GM21526 (cell line): ENCODE measurements at regions not wholly inside any gene's neighbourhood (a gene's known extent, or its start where the extent isn't known, plus 50 kb on each side); places are given as distances from the start of the nearest gene placed in this dataset.

ENCODE experiments used
- ATAC-seq: cut with Tn5 transposase; IDR thresholded peaks from one replicate; pipeline ENCODE4 v1.9.1; 2021; ENCODE audit warnings: moderate library complexity; ENCODE audit not compliant: unreplicated experiment, low FRiP score

GRCh38 chr2:226583715-226584114, 215.9 kb downstream of the IRS1 start:
- no peak for ATAC-seq

- no peak for ATAC-seq
These were observed 218.0 kb downstream of the IRS1 start for GRCh38 chr2:226581661-226582060.

DNA sequence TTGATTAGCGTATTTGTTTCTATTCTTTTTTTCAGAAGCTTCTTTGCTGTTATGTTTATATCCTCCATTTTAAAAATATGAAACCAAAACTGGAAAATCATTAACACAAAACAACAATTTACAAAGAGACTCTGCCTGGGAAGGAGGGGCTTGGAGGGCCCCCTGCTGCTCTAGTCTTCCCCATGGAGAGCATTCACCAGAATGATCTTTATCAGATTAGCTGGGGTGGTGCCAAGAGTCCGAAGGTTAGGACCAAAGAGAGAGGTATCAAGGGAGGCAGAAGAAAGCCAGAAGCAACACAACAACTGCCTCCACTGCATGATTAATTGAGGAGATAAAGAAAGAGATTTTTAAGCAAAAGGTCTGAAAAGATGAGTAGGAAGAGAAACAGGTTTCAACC, 218.6 kb downstream of the IRS1 start:
- no peak for ATAC-seq

DNA sequence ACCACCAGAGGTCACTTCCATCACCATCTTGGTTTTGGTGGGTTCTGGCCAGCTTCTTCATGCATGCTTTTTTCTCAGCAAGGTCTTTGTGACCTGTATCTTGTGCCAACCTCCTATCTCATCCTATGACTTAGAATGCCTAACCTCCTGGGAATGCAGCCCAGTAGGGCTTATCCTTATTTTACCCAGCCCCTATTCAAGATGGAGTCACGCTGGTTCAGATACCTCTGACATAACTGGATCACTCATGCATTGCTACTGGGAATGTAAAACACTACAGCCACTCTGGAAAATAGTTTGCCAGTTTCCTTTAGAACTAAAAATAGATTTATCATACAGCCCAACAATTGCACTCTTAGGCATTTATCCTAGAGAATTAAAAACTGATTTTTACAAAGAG, 219.2 kb downstream of the IRS1 start:
- ATAC-seq: no peak

DNA sequence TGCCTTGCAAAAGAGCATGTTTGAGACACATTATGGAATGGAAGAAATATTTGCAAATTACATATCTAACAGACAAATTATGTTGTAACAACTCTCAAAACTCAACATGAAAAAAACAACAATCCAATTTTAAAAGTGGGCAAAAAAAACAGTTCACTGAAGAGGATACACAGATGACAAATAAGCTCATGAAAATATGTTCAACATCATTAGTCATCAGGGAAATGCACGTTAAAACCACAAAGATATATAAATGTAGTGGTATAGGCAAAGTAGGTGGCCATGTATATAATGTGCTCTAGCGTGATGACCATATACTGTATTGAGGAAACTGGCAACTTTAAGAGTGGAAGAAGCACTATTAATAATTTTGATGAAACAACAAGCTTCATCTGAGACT, 220.1 kb downstream of the IRS1 start:
- ATAC-seq: no peak

GRCh38 chr2:226578879-226579278, 220.7 kb downstream of the IRS1 start:
- ATAC-seq: no peak

DNA sequence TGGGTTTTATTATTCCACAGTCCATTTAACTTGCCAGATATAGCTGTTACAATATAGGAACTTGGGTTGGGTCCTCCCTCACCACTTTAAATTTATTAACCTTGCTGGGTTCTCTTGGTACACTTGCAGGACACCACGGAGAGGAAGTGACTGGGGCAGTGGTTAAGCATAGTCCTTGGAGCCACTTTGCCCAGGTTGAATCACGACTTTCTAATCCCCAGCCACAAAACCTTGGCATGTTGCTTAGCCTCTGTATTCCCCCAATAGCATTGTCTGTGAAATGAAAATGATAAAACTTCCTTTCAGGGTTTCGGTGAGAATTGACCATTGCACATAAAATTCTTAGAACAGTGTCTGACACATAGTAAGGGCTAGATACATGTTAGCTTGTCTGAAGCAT, 221.2 kb downstream of the IRS1 start:
- no peak for ATAC-seq

- no peak for ATAC-seq
These were observed 223.7 kb downstream of the IRS1 start for GRCh38 chr2:226575928-226576327.

DNA sequence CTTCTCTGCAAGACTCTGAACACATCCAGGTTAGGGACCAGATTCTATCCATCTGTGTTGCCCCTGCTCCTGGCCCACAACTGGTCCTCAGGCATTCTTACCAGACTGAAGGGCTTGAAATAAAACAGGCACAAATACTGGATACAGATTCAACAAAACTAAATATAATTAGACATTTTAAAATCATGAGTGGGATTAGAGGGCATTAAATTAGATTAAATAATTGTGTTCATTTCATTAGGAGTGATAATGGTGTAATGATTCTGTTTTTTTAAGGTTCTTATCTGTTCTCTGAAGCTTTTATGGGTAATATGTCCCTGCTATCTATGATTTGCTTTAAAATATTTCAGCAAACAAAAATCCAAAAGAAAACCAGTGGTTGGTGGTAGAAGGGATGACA, 226.5 kb downstream of the IRS1 start:
- ATAC-seq: no peak

DNA sequence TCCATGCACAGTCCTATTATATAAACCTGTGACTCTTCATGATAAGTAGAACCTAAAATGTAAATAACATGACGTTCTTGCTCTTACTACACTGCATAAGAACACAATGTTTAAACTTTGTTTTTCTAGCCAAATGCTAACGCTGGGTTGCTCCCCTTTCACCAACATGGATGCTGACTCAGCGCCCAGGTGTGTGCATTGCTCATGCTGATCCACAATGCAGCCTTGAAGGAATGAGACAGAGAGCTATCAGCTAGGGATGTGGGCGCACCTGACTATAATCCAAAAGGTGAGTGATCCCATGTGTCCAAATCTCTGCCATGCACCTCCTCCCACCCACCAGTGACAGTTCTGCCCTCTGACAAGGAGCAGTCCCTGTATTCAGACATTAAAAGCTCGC, 235.0 kb downstream of the IRS1 start:
- ATAC-seq: no peak

DNA sequence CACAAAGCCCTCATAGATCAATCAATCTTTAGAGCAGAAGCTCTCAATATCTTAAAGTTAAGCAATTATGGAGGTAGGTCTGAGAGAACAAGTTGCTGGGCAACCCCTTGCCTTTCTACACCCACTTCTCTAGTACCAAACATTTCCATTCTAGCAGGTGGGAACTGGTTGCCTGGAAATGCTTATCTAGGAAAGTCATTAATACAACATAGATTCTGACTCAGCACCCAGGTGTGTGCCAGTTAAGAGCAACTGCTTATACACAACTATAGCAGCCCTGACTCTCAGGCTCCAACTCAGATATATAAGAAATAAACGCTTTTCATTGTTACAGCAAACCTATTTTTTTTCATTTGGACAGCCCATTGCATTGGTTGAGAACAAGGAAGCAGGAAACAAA, 237.7 kb downstream of the IRS1 start:
- ATAC-seq: no peak

DNA sequence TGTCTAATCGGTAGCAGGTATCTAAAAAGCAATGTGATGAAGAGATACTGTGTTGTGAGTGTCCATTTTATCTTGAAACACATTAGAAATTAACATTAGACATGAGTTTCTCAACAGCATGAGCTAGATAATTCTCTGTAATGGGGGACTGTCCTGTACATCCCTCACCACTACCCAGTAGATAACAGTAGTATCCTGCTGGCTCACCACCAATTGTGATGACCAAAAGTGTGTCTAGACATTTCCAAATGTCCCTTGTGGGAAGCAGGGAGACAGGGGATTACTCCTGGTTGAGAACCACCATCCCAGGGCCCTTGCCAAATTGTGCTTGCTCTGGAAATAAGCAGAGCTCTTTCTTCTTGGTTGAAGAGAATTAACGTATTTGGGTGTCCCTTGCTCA, 239.3 kb downstream of the IRS1 start:
- ATAC-seq: no peak

- no peak for ATAC-seq
These were observed 240.1 kb downstream of the IRS1 start for GRCh38 chr2:226559536-226559935.

- ATAC-seq: no peak
These were observed 241.2 kb downstream of the IRS1 start for GRCh38 chr2:226558418-226558817.

GRCh38 chr2:226556050-226556449, 243.6 kb downstream of the IRS1 start:
- ATAC-seq: no peak

GRCh38 chr2:226554701-226555100, 244.9 kb downstream of the IRS1 start:
- ATAC-seq: no peak

GRCh38 chr2:226553333-226553732, 246.3 kb downstream of the IRS1 start:
- no peak for ATAC-seq

DNA sequence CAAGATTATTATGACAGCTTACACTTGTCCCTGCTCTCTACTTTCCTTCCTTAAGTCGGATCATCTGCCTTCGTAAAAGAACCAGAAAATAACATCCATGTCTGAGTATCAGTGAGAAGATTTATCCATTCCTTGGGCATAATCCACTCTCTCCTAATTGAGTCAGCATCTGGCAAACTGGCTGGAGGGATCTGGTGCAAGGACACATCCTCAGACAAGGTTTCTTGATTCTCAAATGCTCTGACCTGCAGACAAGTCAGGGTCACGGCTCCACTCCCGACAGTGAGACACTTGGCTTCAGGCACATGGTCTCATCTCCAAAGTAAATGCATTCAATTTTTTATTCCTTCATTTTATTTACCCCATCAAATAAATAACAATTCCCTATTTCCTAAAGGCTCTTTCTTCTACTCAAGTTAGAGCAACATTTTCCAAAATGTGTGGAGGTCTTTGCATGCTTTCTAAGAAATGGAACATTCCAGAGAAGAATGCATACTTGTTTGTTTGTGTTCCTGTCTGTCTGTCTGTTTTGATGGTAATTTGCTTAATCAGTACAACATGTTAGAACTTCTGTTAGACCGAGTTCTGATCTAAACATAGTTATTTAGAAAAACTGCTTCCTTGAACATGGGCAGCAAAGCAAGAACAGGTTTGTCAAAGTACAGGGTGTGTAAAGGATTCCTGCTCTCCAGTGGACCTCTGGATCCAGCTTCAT, 246.9 kb downstream of the IRS1 start:
- ATAC-seq: no peak

DNA sequence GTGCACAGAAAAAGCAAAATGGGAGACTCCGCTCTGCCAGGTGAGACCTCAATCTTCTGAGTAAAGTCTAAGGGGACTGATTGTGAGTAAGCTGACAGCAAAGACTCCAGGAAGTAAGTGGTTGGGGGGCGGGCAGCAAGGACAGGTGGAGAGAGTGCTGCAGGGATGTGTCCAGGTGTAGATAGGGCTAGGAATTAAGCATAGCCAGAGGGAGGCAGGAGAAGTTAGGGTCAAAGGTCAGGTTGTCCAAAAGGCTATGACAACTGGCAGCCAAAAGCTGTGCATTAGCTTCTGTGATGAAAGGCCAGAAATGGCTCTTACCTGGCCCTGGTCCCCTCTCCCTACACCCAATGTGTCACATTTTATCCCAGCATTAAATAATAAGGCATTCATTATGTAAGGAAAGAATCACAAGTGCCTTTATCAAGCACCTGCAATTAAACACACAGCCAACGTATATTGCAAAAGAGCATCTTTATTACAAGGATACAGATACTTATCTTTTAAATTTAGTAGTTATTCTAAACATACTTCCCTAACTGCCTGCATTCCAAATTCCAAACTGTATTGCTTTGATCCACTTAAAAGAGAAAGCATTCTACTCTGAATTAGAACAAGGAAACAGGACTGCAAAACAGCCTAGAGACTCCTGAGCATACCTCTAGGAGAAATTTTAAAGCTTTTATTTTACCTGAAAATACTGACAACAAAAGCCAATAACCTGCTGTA, 247.9 kb downstream of the IRS1 start:
- no peak for ATAC-seq

GRCh38 chr2:226550801-226551200, 248.8 kb downstream of the IRS1 start:
- no peak for ATAC-seq

- ATAC-seq: no peak
These were observed 250.9 kb downstream of the IRS1 start for GRCh38 chr2:226548732-226549131.

GRCh38 chr2:226544596-226545210, 254.9 kb downstream of the IRS1 start:
- ATAC-seq: no peak
